HCT116 (cell line): ENCODE measurements at regions not wholly inside any gene's neighbourhood (a gene's known extent, or its start where the extent isn't known, plus 50 kb on each side); places are given as distances from the start of the nearest gene placed in this dataset.

Experiments used
- ATAC-seq: fragments of 200-7000 bp; cut with Tn5 transposase; 2 replicates; pipeline ENCODE4 v1.9.1; 2020; ENCODE audit warnings: mild to moderate bottlenecking, moderate library complexity
- BruUV-seq: library from RNA; stranded (reverse); fragments of 400-500 nt; replicated peaks from 2 replicates; lab custom pipeline; 2021; lab: Mats Ljungman, UMichigan
- CTCF ChIA-PET: fragments of 300-600 bp; sonication (Branson Sonifier 250); formaldehyde crosslinking; loops from one replicate; lab custom pipeline; 2021; ENCODE audit warnings: antibody characterized with exemption; lab: Charles Lee
- POLR2A ChIA-PET: fragments of 300-600, 350-600 bp; sonication (Branson Sonifier 250); formaldehyde crosslinking; loops from one replicate; lab custom pipeline; 2021; ENCODE audit warnings: antibody characterized with exemption; lab: Charles Lee
- RAD21 ChIA-PET, 2 experiments: fragments of 300-600 bp; sonication (Branson Sonifier 250); formaldehyde crosslinking; loops; one replicate each; lab custom pipeline; 2023; ENCODE audit warnings: low total read pairs in 2 of 2; ENCODE audit not compliant: uncharacterized antibody in 2 of 2, unreplicated experiment in 2 of 2, low non-redundant PET in 1 of 2; lab: Charles Lee
- DNase-seq: peaks from one replicate; pipeline ENCODE4 v3.0.0-alpha.2; 2010; ENCODE audit warnings: low read depth, low spot score
- H2AFZ ChIP-seq: fragments of 200-600 bp; shearing (Covaris generic), sonication (generic); 2 replicates; pipeline ENCODE4 v1.6.1; 2017; ENCODE audit warnings: low read depth, mixed run types, mixed read lengths, antibody characterized with exemption, low read length; ENCODE audit not compliant: poor library complexity, severe bottlenecking
- H3K27ac ChIP-seq: 2 replicates; pipeline ENCODE4 v1.5.1; 2012; ENCODE audit warnings: low read depth, low read length
- H3K27me3 ChIP-seq: fragments of 200-600 bp; sonication (generic); 2 replicates; pipeline ENCODE4 v1.6.1; 2016; ENCODE audit warnings: mixed run types, low read length, mixed read lengths; ENCODE audit not compliant: insufficient read depth
- H3K36me3 ChIP-seq, 2 experiments: fragments of 200-500 bp in 1 of 2; fragments of 200-600 bp in 1 of 2; sonication (Bioruptor generic) in 1 of 2; sonication (generic) in 1 of 2; 2 replicates each; pipeline versions ENCODE4 v1.5.1 to v1.6.1; 2014 to 2016; ENCODE audit warnings: low read length in 2 of 2, inconsistent platforms in 1 of 2, mixed read lengths in 1 of 2, mixed run types in 1 of 2; ENCODE audit not compliant: insufficient read depth in 2 of 2, control insufficient read depth in 1 of 2
- H3K4me1 ChIP-seq, 2 experiments: fragments of 200-600 bp in 1 of 2; sonication (generic) in 1 of 2; 2 replicates each; pipeline versions ENCODE4 v1.5.1 to v1.6.1; 2012 to 2017; ENCODE audit warnings: low read length in 2 of 2, inconsistent platforms in 1 of 2, mild to moderate bottlenecking in 1 of 2, mixed read lengths in 1 of 2, mixed run types in 1 of 2, moderate library complexity in 1 of 2; ENCODE audit not compliant: insufficient read depth in 2 of 2, control insufficient read depth in 1 of 2
- H3K4me2 ChIP-seq: fragments of 200-600 bp; sonication (generic); 2 replicates; pipeline ENCODE4 v1.6.1; 2017; ENCODE audit warnings: mixed run types, low read length, mixed read lengths
- H3K4me3 ChIP-seq, 2 experiments: fragments of 200-600 bp in 1 of 2; sonication (generic) in 1 of 2; replicated peaks in 1 of 2; 2 replicates each; pipeline ENCODE4 v1.5.1; 2011 to 2016; ENCODE audit warnings: low read length in 2 of 2, control low read depth in 1 of 2, low read depth in 1 of 2, mild to moderate bottlenecking in 1 of 2, mixed read lengths in 1 of 2, mixed run types in 1 of 2
- H3K79me2 ChIP-seq: fragments of 200-600 bp; sonication (generic); 2 replicates; pipeline ENCODE4 v1.6.1; 2017; ENCODE audit warnings: mild to moderate bottlenecking, mixed run types, low read length, moderate library complexity, mixed read lengths; ENCODE audit not compliant: insufficient read depth
- H3K9ac ChIP-seq: fragments of 200-600 bp; sonication (generic); 2 replicates; pipeline ENCODE4 v1.6.1; 2016; ENCODE audit warnings: low read length, mixed read lengths
- H3K9me2 ChIP-seq: fragments of 200-600 bp; sonication (generic), shearing (Covaris generic); 2 replicates; pipeline ENCODE4 v1.6.1; 2017; ENCODE audit warnings: mixed run types, mild to moderate bottlenecking, moderate library complexity; ENCODE audit not compliant: insufficient read depth
- H3K9me3 ChIP-seq, 2 experiments: fragments of 200-500 bp in 1 of 2; fragments of 200-600 bp in 1 of 2; sonication (Bioruptor generic) in 1 of 2; sonication (generic) in 1 of 2; 2 replicates each; pipeline ENCODE4 v1.6.1; 2014 to 2017; ENCODE audit warnings: low read length in 2 of 2, mixed read lengths in 2 of 2, inconsistent platforms in 1 of 2, low read depth in 1 of 2, mild to moderate bottlenecking in 1 of 2, mixed run types in 1 of 2, moderate library complexity in 1 of 2; ENCODE audit not compliant: control insufficient read depth in 1 of 2, insufficient read depth in 1 of 2
- H4K20me1 ChIP-seq: fragments of 200-600 bp; sonication (generic), shearing (Covaris generic); 2 replicates; pipeline ENCODE4 v1.6.1; 2017; ENCODE audit warnings: mixed run types, mild to moderate bottlenecking, moderate library complexity; ENCODE audit not compliant: insufficient read depth
- ATF3 ChIP-seq: IDR thresholded peaks from 2 replicates; pipeline ENCODE4 v1.6.1; 2012
- CBX3 ChIP-seq: IDR thresholded peaks from 2 replicates; pipeline ENCODE4 v1.6.1; 2012; ENCODE audit warnings: low read depth
- CTCF ChIP-seq, 3 experiments: fragments of 200-600 bp in 1 of 3; sonication (generic) in 1 of 3; IDR thresholded peaks in 2 of 3; conservative IDR thresholded peaks in 1 of 3; 2 replicates each; pipeline ENCODE4 v1.5.1; 2012 to 2017; ENCODE audit warnings: low read depth in 2 of 3, low read length in 2 of 3, antibody characterized with exemption in 1 of 3, borderline replicate concordance in 1 of 3, control low read depth in 1 of 3, mild to moderate bottlenecking in 1 of 3, mixed read lengths in 1 of 3, mixed run types in 1 of 3, moderate library complexity in 1 of 3; ENCODE audit not compliant: insufficient read depth in 1 of 3
- EGR1 ChIP-seq: IDR thresholded peaks from 2 replicates; pipeline ENCODE4 v1.6.1; 2012; ENCODE audit warnings: low read depth
- ELF1 ChIP-seq: IDR thresholded peaks from 2 replicates; pipeline ENCODE4 v1.6.1; 2012; ENCODE audit warnings: low read depth, borderline replicate concordance
- EZH2 ChIP-seq: fragments of 200-600 bp; sonication (generic); IDR thresholded peaks from 2 replicates; pipeline ENCODE4 v1.6.1; 2017; ENCODE audit warnings: antibody characterized with exemption, mixed run types
- EZH2phosphoT487 ChIP-seq: fragments of 200-600 bp; IDR thresholded peaks from 2 replicates; pipeline ENCODE4 v1.6.1; 2018; ENCODE audit warnings: antibody characterized with exemption, borderline replicate concordance
- FOSL1 ChIP-seq: IDR thresholded peaks from 2 replicates; pipeline ENCODE4 v1.6.1; 2012; ENCODE audit warnings: low read depth
- JUND ChIP-seq: IDR thresholded peaks from 2 replicates; pipeline ENCODE4 v1.6.1; 2012
- MAX ChIP-seq: IDR thresholded peaks from 2 replicates; pipeline ENCODE4 v1.6.1; 2012
- POLR2A ChIP-seq: IDR thresholded peaks from 2 replicates; pipeline ENCODE4 v1.7.0; 2011; ENCODE audit warnings: borderline replicate concordance; ENCODE audit not compliant: insufficient read depth, insufficient read length; ENCODE audit errors: extremely low read depth
- POLR2AphosphoS5 ChIP-seq: IDR thresholded peaks from 2 replicates; pipeline ENCODE4 v1.6.1; 2011; ENCODE audit warnings: mild to moderate bottlenecking, low read depth, low read length, moderate library complexity
- RAD21 ChIP-seq: IDR thresholded peaks from 2 replicates; pipeline ENCODE4 v1.6.1; 2012; ENCODE audit warnings: low read depth, mild to moderate bottlenecking
- SP1 ChIP-seq: IDR thresholded peaks from 2 replicates; pipeline ENCODE4 v1.6.1; 2012; ENCODE audit warnings: low read depth
- TCF7L2 ChIP-seq: IDR thresholded peaks from 2 replicates; pipeline ENCODE4 v1.7.0; 2011; ENCODE audit warnings: borderline replicate concordance, inconsistent platforms; ENCODE audit not compliant: insufficient read depth, insufficient read length; ENCODE audit errors: extremely low read depth
- ZBTB33 ChIP-seq: IDR thresholded peaks from 2 replicates; pipeline ENCODE4 v1.6.1; 2011; ENCODE audit warnings: mild to moderate bottlenecking, low read length, moderate library complexity; ENCODE audit not compliant: insufficient replicate concordance; ENCODE audit errors: extremely low read depth
- ZFX ChIP-seq: fragments of 450-650 bp; IDR thresholded peaks from 2 replicates; pipeline ENCODE4 v1.6.1; 2017
- ZNF274 ChIP-seq: fragments of 200-500 bp; sonication (Bioruptor generic); IDR thresholded peaks from 2 replicates; pipeline ENCODE4 v1.6.1; 2014; ENCODE audit warnings: mild to moderate bottlenecking, low read depth, low read length, inconsistent platforms
- intact Hi-C: fragments of 100-400 bp; cut with micrococcal nuclease; formaldehyde crosslinking; loops from 2 replicates; pipeline ENCODE4 v1.10.0; 2022

- no peak overlapping the region for H2AFZ ChIP-seq
- H4K20me1 ChIP-seq, result no peaks in the 10 kb centered on the region
- no peak for TF ChIP-seq EZH2phosphoT487
- no peak for TF ChIP-seq RAD21
- no peak for TF ChIP-seq ZNF274
- no peak for TF ChIP-seq ELF1
- TF ChIP-seq TCF7L2, result no peak
- TF ChIP-seq SP1, result no peak
- TF ChIP-seq EZH2, result no peak
- no peak for TF ChIP-seq POLR2AphosphoS5
- no peak for TF ChIP-seq MAX
- no peak for TF ChIP-seq ATF3
- no peak for TF ChIP-seq CTCF (IDR thresholded peaks at IDR 0.05 in 2 of 3, conservative IDR thresholded peaks at IDR 0.05 in 1 of 3; ENCODE audit: borderline replicate concordance in 1 of 3, insufficient read depth in 1 of 3, low read depth in 2 of 3, low read length in 2 of 3)
- TF ChIP-seq JUND, result no peak
- no peak for TF ChIP-seq CBX3
- no peak for TF ChIP-seq ZBTB33
- TF ChIP-seq ZFX, result no peak
- no peak for TF ChIP-seq EGR1
- TF ChIP-seq POLR2A, result no peak
- no peak for TF ChIP-seq FOSL1
- DNase-seq (no peak), ATAC-seq (no peak)
- peaks cover 30% of the 10 kb centered on the region; the same call in 1 of the 2 replicates for H3K27me3 ChIP-seq
- intact Hi-C loops, result no loop called here
- no peak overlapping the region for H3K4me2 ChIP-seq
- H3K4me3 ChIP-seq, result no peak overlapping the region
- no TSS peak for BruUV-seq
- no peaks in the 10 kb centered on the region for H3K4me1 ChIP-seq
- no peaks in the 10 kb centered on the region for H3K36me3 ChIP-seq
- POLR2A ChIA-PET, result no interaction called here
- H3K79me2 ChIP-seq, result no peaks in the 10 kb centered on the region
- CTCF ChIA-PET, result no interaction called here
- RAD21 ChIA-PET, result no interaction called here
- no peak overlapping the region for H3K9ac ChIP-seq
- no peaks in the 10 kb centered on the region for H3K9me2 ChIP-seq
- no peak overlapping the region for H3K27ac ChIP-seq
- H3K9me3 ChIP-seq, result no peaks in the 10 kb centered on the region
These were observed 496.7 kb upstream of the CFAP20DC start for GRCh38 chr3:59546522-59546921.
